Erythroblast (primary cell): ENCODE measurements at regions not wholly inside any gene's neighbourhood (a gene's known extent, or its start where the extent isn't known, plus 50 kb on each side); places are given as distances from the start of the nearest gene placed in this dataset.

ENCODE experiments used
- GATA1 ChIP-seq: IDR thresholded peaks from 2 replicates; pipeline ENCODE4 v1.6.1; 2011; ENCODE audit warnings: low read depth, mild to moderate bottlenecking, control low read depth, low read length, moderate library complexity
- POLR2A ChIP-seq: IDR thresholded peaks from 2 replicates; pipeline ENCODE4 v1.6.1; 2011; ENCODE audit warnings: mild to moderate bottlenecking, low read length

- TF ChIP-seq POLR2A (no peak), GATA1 (no peak)
Measured at GRCh38 chr22:47777426-47777825, 1015.0 kb downstream of the TBC1D22A start.
